ENCODE measurements at regions not wholly inside any gene's neighbourhood (a gene's known extent, or its start where the extent isn't known, plus 50 kb on each side); places are given as distances from the start of the nearest gene placed in this dataset.
"Not testable (repeated sequence)": the region's sequence is repeated elsewhere in the genome, so short reads cannot be mapped to it uniquely, and the experiment has no call there.

DNA sequence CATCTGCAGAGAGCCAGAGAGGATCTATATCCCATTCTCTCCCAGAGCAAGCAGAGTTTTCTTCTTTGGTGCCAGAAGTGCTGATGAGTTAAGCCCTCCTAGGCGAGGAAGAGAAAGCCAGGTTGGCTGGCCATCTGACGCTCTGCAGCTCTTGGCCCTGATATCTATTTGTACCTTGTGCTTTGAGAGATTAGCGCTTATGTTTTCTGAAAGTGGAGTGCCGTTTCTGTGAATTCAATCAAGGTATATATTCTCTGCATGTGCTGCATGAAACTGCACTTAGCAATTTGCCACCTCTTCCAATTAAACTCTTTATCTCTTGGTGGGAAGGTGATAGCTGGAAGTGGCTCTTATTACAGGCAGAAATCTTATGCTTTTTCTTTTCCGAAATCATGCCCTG is 177.5 kb downstream of the LPIN1 start:
- no peak for DNase-seq

DNA sequence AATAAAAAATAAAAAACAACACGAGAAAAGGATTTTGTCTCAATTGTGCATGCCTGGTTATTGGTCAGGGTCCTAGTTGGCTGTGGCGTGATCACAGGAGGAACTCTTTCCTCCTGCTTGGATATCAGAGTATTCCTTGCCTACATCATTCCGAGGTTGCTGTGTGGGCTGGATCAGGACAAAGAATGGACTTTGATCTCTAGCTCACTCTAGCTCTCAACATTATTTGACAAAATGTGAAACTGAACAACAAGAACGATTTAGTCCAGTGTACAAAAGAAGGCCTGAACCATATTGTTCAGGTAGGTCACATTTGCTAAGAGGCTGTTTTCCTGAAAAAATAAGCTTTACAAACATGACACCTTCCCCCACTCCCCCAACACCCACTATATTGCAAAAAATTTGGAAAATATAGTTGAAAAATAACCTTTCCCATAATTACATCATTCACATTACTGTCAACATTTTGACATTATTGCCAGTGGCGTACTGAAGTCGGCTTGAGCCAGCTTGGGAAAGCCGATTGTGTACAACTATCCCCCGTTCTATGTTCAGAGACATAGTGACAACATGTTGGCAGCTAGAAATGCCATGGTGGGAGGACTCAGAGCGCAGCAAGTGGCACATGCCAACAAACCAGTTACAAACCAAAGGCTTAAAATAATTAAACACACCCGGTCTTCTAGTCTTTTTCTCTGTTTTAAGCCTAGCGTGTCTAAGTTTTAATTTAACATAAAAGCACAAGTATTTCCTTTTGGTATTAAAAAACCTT is 179.0 kb downstream of the LPIN1 start:
- no peak for DNase-seq

DNA sequence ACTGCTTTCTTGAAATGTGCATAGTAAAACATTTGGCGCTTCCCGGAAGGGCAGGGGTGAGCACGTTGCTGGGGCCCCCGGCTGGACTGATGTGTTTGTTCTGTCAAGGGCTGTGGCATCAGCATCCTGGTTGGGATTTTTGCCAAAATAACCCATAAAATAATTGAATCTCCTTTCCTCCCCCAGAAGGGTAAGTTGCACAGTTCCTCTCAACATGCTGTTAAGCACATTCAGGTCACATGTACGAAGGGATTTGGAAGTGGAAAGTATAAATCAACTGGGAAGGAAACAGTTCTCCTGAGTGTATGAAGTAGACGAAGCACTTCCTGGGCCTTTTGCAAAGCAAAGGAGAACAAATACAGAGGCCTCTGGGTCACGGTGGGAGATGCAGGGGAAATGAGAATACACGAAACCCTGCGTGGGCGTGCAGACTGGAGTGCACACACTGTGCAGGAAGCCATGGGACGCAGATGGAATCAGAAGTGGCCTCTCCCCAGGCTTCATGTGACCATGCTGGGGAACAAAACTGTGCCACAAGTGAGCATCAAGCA is 183.9 kb downstream of the LPIN1 start:
- DNase-seq: no peak

DNA sequence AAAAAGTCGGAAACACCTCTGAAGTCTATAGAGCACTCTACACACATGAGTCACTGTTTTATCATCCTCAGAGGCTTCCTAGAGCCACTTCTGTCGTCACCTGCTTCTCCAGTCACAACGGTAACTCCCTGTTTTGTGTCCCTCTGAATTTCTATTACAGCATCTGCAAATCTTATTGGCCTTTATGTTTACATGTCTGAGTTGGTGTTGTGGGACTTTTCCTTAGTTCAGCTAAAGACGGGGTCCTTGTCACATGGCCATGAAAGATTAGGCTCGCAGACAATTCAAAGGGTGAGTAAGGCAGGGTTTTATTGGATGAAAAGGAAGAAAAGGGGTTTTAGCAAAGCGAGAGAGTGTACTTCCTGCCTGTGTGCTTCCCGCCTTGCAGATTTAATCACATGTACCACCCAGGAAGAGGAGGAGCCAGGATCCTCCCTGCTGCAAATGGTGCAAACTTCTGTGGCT is 185.6 kb downstream of the LPIN1 start:
- DNase-seq: no peak

DNA sequence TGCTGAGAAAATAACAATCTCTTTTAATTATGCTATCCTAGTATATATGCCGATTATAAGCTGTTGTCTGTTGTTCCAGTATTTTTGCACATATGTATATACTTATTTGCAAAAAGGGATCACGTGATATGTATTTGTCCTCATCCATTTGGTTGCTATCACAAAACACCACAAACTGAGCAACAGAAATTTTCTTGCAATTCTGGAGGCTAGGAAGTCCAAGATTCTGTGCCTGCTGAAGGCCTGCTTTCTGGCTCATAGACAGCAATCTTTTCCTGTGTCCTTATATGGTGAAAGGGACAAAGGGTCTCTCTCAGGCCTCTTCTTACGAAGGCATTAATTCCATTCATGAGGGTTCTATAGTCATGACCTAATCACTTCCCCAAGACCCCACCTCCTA is 186.5 kb downstream of the LPIN1 start:
- no peak for DNase-seq

DNA sequence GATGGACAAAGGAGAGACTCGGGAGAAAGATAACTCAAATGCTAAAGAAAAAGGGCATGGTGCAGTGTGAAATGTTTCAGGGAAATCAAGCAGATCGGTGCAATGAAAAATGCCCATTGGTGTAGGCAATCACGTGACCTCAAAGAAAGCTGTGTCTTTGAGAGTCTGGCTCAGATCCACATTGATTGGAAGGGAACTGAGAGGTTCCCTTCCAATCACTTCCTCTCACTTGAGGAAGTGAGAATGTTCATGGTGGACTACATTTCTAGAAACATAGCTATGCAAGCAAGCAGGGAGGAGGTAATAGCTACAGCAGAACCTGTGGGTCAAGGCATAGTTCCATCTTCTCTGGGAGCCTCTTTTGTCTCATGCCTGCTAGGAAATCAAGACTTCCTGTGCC is 187.4 kb downstream of the LPIN1 start:
- no peak for DNase-seq

DNA sequence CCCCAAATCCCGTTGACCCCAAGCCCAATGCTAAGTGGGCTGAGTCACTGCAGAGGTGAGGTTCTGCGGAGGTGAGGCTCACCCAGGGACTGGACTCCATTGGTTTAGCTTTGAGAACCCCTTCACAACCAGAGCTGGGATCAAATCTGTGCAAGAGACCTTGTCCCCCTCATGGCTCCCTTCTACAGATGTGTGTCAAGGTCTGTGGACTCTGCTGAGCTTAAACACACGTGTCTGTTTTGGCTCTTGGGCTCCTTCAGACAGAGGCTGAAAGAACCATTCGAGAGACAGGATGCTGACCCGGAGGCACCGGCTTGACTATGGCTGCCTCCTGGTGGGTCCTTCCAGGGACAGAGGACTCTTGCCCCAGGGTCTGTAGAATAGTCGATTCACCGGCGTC is 190.3 kb downstream of the LPIN1 start:
- DNase-seq: no peak

DNA sequence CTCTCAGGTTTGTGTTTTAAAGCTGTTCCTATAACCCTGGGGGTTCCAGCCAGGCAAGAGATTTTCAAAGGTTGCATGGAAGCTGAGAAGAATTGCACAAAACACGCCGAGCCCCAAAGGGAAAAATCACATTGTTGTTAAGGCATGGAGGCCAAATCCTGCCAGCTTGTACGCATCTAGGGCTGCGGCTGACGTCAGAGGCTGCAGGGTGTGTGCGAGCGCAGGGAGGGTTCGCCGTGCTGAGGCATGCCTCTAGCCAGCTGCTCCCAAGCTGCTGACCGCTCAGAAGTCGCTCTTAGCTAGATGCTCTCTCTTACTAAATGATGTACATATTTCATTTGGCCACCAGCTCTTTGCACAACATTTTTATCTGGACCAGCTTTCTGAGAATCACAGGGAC is 191.8 kb downstream of the LPIN1 start:
- no peak for DNase-seq

DNA sequence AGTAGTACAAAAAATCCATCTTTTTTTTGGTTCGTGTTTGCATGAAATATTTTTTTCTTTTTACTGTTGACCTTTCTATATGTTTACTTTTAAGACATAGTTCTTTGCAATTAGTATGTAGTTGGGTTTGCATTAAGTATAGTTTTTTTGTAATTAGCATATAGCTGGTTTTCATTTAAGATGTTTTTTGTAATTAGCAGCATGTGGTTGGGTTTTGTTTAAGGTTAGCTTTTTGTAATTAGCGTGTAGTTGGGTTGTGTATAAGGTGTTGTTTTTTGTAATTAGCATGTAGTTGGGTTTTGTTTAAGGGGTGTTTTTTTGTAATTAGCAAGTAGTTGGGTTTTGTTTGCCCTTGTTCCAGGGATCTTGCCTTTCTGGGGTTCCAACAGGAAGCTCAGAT is 193.1 kb downstream of the LPIN1 start:
- no peak for DNase-seq

DNA sequence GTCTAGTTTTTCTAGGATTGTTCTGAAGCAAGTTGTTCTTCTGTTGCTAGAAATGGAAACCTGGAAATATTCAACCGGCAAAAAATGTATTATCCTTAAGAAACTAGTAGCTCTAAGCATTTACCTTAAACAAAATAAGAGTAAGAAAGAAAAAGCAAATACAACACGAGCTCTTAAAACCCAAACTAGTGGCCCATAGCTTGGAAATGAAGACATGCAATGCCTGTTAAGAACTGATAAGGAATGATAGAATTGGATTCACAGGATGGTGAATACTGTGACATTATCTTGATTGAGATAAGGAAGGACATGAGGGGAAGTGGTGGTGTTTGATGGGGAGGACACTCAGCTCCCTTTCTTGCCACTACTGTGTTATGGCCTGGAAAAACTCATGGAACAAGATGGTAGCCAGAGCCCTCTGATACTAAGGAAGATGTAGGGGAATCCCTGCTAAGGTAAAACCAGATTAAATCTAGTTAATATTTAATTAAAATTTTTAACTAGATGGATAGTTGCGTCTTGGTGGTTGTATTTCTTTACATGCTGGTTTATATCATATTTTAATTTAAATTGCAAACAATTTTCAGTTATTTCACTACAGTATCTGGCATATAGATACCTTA is 193.8 kb downstream of the LPIN1 start:
- no peak for DNase-seq

DNA sequence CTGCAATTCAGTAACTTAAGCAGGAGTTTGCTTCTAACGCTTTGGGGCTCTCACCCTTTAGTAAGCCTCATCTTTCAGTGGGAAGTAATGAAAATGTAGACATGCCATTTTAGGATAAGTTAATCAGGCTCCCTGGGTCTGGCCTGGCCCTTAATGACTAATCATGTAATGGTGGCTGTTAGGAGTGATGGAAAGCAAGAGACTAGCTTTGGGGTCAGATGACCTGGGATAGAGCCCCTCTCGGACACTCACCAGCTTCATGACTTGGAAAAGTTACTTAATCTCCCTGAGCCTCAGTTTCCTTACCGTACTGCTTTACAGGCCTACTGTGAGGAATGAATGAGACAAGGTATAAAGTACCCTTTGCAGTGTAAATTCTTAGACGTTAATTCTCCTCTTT is 194.4 kb downstream of the LPIN1 start:
- no peak for DNase-seq

DNA sequence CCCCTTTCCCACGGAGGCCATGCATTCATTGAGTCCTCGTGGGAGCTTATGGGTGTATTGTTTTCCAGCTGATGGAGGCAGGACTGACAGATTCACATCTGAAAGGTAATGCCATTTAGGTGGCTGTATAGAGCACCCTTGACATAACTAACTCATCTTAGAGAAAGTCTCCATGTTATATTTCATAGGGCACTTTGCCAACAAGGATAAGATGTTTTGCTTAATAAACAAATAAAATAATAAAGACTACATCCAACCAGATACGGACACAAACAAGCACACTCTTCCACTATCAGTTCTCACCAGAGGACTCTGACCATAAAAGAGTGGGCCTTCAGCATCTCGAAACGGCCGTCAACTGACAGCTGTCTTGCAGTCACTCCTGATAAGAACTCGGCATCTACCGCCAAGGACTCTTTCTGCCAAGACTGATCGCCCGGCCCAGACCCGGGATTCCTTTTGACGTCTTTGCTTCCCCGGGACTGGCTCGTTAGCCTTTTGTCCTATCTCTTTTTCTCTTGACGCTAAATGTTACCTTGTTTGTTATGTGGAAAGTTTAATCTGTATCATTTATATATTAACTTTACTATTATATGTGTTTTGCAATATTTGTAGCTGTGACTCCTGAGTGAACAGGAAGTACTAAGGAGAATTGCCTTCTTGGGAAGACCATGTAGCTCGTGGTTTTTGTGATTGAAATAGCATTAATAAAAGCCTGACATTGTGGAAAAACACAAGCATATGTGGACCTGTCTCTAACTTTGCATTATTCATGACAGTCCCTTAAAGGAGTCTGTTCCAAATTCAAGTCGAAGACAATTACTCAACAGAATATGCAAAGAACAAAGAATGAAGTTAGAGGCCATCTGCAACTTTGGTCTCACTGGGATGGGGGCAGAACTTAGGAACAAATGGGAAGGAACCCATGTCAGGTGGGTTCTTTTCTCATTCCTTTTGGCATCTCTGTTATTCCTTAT is 195.1 kb downstream of the LPIN1 start:
- DNase-seq: no peak

DNA sequence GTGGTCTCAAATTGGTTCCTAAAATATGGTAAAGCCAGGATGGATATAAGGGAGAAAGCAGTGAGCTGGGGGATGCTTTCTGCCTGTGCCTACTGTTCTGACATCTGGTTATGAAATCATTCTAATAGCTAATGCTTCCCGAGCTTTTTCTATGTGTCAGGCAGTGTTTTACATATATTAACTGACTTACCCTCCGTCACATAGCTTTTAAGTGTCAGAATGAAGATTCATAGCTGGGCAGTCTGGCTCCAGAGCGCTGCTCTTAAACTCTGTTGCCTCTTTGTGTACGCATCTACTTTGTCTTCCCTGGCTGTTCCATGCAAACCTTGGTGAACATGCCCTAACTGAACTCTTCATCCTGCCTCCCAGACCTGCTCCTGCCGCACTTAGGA is 195.7 kb downstream of the LPIN1 start:
- no peak for DNase-seq

DNA sequence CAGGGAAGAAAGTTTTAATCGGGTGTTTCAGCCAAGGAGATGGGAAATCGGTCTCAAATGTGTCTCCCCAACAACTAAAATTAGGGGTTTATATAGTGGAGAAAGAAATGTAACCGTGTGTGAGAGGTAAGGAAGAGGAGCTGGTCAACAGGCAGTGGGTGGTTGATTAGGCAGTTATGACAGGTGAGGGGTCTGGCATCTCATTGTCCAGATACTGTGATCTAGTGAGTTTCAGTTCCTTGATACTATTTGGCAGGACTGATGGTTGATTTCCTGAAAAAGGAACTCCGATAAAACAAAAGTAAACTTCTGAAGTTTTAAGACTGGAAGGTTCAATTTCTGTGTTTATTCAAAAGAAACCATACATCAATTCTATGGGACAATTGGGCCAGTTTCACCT is 197.9 kb downstream of the LPIN1 start:
- DNase-seq: no peak

DNA sequence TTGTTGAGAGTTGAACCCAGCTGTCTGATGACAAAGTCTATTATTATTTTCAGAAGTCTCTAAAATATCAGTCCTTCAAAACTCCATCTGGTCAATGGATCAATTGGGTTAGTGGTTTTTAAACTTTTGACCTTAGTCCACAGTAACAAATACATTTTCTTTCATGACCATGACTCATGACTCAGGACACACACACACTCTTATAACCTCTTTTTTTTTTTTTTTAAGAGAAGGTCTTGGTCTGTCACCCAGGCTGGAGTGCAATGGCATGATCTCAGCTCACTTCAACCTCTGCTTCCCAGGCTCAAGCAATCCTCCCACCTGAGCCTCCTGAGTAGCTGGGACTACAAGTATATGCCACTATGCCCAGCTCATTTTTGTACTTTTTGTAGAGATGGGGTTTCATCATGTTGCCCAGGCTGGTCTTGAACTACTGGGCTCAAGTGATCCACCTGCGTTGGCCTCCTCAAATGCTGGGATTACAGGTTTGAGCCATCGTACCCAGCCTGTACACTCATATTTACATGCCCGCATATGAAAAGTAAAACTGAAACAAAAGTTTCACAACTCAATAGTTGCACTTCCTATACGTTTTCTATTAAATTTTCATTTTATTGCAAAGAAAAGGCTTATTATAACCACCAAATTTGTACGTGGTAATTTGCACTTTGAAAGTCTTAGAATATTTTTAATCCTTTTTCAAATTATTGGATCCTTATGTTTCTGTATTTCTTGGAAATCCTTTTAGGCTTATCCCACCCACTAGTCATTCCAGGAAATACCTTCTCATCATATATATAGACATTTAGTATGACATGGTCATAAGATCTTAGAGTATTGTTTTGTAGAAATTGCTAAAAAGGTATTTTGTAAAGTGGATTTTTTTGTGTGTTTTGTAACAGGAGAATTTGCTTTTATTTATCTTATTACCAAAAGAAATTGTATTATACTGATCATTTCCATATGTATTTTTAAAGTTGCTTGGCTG is 199.0 kb downstream of the LPIN1 start:
- no peak for DNase-seq

DNA sequence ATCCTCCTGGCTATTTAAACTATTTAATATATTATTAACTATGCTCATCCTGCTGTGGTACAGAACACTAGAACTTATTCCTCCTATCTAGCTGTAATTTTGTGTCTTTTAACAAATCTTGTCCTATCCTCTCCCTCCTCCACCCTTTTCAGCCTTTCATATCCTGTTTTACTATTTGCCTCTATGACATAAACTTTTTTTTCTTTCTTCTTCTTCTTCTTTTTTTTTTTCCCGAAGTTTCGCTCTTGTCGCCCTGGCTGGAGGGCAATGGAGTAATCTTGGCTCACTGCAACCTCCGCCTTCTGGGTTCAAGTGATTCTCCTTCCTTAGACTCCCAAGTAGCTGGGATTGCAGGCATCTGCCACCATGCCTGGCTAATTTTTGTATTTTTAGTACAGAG is 201.5 kb downstream of the LPIN1 start:
- DNase-seq: no peak

DNA sequence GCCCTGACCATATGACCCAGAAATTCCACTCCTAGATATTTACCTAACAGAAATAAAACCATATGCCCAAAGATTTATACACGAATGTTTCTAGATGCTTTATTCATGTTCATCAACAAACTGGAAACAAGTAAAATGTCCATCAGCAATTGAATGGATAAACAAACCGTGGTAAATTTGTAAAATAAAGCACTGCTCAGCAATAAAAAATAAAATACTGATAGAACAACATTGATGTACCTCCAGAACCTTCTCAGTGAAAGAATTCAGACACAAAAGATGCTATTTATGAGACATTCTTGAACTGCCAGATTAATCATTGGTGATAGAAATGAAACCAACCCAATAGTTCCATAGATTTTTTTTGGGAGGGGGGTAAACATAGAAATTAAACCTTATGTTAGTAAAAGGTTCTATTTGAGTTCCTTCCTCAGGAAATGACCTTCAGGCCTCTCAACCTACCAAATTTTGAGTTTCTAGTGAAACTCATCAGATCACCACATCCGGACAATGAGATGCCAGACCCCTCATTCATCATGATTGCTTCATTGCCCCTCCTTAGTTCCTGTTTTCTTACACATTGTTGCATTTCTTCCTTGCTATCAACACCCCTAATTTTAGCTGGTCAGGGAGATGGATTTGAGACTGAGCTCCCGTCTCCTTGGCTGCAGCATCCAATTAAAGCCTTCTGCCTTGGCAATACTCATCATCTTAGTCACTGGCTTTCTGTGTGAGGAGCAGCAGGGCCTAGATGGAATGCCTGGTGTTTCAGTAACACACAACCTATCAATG is 203.5 kb downstream of the LPIN1 start:
- DNase-seq: no peak

DNA sequence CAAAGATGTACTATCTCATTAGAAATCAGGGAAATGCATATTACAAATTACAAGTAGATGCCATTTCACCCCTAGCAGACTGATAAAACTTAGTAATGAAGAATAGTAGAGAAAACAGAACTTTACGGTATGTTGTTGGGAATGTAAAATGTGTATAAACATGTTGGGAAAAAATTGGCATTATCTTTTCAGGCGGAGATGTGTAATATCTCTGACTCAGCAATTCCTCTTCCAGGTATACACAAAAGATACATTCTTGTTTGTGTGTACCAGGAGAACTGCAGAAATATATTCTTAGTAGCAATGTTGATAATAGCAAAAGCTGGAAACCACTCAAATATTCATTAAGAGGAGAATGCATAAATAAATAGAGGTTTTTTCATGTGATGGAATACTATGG is 204.5 kb downstream of the LPIN1 start:
- no peak for DNase-seq

DNA sequence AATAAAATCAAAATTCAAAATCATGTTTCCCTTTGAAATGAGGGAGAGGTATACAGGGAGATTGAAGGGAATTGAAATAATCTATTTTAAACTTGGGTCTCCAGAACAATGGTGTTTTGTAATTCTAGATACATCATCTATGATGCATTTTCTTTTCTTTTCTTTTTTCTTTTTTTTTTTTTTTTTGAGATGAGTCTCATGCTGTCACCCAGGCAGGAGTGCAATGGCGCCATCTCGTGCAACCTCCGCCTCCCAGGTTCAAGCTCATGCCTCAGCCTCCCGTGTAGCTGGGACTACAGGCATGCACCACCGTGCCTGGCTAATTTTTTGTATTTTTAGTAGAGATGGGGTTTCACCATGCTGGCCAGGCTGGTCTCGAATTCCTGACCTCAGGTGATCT is 205.1 kb downstream of the LPIN1 start:
- DNase-seq: not testable (repeated sequence)

DNA sequence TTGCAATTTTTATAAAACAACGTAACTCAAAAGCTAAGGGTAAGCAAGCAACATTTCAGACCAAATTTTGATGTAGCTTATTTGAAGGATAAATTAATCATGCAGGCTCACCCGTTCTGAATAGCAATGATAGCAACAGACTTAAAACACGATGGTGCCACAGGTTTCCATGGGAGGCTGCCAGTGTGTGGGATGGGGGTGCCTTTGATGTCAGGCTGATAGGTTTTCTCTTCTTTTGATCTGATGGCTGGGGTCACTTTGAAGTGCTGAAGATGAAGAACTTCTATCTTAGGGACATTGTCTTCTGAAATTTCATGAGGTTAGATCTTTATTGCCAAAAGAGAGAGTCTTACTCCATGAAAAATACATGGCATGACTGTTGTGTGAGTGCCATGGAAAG is 206.8 kb downstream of the LPIN1 start:
- no peak for DNase-seq

DNA sequence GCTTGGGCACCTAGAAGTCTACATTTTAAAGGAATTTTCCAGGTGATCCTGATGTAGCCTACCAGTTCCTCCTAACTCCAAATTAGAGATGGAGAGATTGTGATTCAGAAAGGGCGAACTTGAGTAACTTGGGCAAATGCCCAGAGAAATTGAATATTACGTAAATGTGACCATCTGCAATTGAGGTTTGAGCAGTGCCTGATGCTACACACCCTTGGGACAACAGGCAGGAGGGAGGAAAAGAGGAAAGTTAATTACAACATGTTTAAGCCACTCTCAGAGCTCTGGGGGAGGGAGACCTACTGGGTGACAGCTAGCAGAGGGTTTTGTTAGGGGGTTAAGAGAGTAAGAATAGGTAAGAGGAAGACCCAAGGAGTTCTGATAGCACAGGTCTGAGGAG is 208.9 kb downstream of the LPIN1 start:
- DNase-seq: no peak

Data from DMS79 (cell line).